ENCODE measurements at regions not wholly inside any gene's neighbourhood (a gene's known extent, or its start where the extent isn't known, plus 50 kb on each side); places are given as distances from the start of the nearest gene placed in this dataset.
"Not testable (repeated sequence)": the region's sequence is repeated elsewhere in the genome, so short reads cannot be mapped to it uniquely, and the experiment has no call there.

DNA sequence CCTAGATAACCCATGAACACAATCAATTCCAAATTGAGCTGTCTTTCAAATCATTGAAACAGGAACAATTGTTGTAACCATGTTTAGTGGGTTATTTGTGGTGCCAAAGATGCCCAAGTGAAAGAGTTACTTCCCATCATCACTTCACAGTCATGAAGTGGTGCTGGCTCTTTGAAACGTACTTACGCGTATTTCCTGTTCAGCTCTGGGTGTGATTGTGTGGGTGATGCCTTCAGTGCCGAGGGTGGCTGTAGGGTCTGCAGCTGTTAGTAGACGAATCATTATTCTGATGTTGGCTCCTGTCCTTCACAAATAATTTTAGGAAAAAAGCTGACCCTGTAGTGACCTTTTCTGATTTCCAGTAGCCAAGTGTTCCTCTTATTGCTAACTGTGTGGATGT lies 323.1 kb upstream of the KIAA1217 start:
- DNase-seq, result no peak

DNA sequence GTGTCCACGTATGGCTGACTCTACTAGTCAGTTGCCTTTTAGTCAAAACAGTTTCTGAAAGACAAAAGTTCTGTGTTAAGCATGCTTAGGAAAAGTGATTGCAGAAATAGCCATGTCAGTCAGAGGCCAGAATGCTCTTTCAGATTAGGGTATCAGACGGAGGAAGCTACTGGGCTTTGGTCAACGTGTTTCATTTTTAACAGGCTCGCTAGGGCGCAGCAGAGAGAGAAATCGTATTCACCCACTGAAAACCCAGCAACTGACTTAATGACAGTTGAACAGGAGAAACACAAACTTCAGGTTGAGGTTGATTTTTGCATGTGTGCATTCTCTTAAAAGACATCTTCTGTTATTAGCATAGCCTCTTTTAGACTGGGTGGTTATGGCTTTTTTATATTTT lies 322.6 kb upstream of the KIAA1217 start:
- DNase-seq, result no peak

DNA sequence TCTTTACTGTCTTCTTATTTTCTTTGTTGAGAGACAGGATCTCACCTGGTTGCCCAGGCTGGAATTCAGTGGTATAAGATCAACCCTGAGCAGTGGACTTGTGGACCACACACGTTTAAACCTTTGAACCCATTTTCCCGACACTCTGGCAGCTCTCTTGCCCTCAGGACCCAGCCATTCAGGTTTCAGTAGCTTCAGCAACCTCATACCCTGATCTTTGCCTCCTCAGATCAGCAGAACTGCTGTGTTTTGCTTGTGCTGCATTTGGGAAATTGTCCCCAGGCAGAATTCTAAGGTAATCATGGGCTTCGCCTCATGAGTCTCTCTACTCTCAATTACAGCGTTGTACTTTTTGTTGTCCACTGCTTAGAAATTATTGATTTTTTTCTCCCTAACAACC lies 317.6 kb upstream of the KIAA1217 start:
- DNase-seq, result no peak

DNA sequence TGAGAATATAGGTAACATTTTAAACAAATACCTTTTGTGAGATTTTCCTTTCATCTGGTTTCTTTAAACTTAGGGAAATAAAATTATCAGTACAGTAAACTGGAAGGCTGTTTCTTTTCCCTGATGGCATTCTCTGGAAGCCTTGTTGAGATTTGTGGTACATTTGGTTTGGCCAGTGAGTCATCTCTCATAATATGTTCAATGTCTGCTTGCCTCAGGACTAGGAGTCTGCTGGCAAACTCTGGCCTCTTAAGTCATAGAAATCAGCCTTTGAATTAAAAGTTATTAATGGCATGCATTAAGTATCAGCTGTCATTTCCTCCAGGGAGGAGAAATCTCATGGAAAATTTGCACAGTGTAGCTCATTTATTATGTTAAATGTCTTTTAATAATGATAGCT lies 316.6 kb upstream of the KIAA1217 start:
- DNase-seq, result no peak

DNA sequence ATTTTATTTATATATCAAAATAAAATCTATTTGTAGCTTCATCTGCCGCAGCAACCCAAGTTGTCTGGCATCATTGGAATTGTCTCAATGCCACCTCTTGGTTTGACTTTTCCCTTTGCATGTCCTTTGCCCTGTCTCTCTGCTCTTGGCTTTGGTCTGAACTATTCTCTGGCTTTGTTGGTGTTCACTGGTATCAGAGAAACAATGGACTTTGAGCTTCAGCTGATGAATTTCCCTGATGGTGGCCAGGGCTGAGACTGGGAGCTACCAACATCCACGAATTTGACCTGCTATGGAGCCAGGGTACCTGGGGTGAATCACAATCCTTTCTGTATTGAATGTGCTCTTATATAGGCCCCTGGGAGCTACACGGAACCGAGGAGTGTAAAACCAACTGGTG lies 311.7 kb upstream of the KIAA1217 start:
- no peak for DNase-seq

DNA sequence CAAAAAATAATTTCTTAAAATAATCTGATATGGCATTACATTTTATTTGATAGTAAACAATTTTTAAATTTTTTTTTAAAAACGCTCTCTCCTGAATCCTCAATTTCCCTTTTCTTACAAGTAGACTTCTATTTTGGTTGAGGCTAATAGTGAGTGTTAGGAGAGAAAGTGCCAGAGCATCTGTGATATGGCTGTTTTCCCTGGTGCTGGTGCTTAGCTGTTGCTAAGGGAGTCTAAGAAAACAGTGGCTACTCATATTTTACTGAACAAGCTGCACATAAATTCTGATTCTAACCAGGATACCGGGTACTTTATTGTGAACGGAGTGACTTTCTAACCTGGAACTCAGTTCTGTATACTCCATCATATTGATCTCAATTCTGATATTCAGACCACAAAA lies 311.1 kb upstream of the KIAA1217 start:
- DNase-seq, result no peak

DNA sequence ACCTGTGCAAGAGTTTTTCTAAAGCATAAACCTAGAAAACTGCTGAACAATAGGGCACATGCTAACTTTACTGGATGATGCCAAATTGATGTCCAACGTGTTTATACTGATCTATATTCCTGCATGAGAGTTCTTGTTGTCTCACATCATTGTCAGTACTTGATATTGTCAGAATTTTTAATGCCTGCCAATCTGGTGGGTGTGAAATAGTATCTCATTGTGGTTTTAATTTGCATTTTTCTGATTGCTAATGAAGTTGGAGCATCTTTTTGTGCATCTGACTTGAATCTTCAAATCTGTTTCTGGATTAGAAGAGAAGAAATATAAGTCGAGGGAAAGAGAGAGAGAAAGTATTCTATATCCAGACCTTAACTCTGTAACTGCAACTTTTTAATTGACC lies 309.8 kb upstream of the KIAA1217 start:
- no peak for DNase-seq

DNA sequence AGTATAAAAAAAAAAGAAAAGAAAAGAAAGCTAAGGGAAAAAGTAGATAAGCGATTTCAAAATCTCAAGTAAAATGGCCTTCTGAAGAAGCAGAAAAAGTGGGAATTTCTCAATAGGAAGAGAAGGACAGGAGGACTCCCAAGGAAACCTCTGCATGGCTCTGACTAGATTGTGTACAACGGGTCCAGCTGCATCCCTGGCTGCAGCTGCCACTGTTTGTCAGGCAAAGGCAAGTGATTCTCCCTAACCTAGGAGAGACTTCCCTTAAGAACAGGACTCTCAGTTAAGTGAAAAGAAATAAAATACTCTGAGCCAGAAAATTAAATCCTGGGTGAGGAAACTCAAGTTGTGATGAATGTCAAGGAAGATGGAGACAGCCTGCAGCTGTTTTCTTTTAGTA lies 298.6 kb upstream of the KIAA1217 start:
- no peak for DNase-seq

DNA sequence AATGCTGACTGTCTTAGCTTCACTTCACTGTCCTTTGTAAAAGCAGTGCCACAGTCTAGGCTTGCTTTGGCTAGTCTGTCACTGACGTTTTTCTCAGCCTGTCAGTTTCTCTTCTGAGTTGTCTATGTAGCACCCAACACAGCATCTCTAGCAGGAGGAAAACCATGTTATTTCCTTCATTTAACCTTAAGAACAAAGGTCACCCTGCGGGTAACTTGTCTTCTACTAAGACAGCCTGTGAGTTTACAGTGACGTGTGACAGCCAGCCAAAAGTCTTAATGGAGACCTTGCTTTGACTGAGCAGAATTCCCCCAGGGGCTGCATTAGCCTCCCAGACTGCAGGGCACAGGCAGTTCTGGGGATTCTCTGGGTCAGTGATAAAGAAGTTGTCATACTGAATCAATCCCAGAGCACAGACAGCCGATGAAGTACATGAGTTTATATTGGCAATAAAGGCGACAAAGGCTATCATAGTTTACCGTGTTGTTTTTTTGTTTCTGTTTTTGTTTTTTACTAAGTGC lies 296.0 kb upstream of the KIAA1217 start:
- DNase-seq, result no peak

DNA sequence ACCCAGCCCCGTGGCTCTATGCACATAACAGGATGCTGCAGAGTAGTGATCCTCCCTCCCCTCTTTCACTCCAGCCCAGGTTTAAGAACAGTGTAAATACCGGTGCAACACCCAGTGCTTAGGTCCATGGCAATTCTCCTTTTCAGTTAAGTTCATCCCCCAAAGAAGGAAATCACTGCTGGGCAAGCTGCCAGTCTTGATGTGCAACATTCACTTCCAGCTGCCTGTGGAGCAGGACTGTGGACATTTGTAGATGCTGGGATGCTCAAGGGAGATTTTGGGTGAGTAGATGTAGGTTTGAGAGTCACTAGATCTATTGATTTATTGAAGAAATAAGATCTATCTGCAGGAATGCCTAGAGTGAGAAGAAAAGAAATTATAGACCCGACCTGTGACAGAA lies 294.3 kb upstream of the KIAA1217 start:
- no peak for DNase-seq

DNA sequence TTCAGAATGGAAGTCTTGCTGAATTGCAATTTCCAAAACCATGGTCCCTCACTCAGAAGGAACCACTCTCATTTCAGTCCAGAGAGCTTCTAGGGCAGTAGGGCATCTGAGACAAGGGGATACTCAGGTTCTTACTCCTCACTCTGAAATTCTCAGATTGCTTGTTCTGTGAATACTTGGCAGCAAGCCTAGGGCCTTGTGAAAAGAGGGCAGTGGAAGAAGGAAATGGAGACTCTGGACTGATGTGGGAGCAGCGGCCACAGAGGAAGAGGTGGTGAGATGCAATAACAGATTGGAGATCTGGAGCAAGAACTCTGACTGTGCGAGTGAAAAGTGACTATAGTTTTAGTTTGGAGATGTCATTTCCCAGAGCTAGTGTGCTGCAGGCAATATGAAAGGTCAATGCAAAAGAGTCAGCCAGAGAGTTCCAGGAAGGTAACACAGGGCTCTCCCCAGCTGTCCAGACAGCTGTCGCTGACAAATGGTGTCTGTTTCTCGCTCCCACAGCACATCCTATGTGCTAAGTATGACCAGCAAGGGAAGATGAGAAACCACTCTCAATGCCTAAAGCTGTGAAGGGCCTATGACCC lies 291.6 kb upstream of the KIAA1217 start:
- DNase-seq, result peak; percentile 64

DNA sequence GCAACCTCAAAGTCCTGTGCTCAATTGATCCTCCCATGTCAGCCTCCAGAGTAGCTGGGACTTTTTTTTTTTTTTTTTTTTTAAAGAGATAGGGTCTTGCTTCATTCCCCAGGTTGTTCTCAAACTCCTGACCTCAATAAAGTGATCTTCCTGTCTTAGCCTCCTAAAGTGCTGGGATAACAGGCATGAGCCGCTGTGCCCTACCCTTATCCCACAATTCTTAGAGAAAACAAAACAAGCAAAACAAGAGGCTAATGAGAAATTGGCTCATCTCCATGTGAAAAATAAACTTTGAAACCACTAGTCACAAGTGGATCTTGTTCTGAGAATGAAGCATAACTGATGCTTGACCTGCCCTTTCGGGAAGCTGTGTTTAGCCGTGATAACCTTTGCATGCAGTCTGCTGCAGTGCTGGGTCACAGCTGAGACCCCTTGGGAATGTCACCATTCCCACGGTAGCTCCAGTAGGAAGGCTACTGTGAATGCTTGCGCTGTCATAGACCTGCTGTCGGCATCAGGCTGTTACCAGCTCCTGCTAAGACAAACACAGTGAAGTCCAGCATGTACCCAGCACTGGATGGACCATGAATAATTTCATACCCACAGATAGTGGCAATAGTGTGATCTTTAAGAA lies 290.7 kb upstream of the KIAA1217 start:
- DNase-seq, result no peak

DNA sequence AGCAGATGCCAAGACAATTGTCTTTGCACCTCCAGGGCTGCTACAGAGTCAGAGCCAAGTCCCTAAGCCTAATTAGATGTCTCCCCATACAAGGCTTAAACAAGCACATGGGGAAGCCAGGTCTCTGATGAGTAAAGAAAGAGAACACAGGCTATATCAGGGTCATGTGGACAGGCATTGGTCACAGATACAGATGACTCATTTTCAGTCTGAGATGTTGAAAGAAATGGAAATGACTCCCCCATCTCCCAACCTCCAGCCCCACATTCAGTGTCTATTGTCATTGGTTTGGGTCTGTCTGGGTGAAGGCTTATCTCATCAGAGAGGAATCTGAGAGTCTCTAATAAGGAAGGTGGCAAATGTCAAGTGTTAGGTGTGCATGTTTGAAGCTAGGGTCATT lies 290.1 kb upstream of the KIAA1217 start:
- no peak for DNase-seq

DNA sequence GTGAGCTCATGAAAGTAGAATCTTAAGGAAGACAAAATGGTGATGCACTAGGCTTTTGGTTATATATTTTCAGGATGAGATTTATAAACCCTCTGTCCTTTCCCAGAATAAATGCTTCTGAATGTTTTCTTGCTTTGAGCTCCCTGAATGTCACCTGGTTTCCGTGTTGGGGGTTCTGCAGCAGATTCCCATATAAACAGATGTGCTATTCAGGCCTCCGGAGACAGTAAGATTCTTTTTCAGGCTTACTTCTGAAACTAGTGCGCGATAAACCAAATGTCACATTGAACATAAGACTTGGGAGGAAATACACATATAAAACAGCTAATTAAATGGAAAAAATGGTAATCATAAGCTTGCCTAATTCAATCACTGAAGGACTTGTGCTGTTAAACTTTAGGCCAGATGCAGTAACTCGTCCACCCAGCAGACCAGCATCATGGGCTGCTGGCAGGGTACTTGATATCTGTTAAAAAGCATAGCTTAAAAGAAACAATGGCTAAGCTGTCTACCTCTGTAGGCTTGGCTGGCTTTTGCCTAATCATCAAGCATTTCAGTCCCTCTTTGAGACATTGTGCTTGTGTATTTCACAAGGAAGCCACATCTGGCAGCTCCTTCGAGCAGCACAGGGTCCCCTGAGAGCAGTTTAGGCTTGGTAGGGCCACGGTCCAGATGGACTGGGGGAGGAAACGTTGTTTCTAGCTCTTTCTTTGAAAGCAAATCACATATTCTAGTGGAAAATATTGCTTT lies 281.2 kb upstream of the KIAA1217 start:
- DNase-seq, result no peak

DNA sequence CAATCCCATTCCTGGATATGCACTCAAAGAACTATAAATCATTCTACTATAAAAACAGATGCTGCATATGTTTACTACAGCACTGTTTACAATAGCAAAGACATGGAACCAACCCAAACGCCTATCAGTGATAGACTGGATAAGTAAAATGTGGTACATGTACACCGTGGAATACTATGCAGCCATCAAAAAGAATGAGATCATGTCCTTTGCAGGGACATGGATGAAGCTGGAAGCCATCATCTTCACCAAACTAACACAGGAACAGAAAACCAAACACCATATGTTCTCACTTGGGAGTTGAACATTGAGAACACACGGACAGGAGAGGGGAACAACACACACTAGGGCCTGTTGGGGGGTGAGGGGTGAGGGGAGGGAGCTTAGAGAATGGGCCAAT lies 274.9 kb upstream of the KIAA1217 start:
- DNase-seq, result not testable (repeated sequence)

DNA sequence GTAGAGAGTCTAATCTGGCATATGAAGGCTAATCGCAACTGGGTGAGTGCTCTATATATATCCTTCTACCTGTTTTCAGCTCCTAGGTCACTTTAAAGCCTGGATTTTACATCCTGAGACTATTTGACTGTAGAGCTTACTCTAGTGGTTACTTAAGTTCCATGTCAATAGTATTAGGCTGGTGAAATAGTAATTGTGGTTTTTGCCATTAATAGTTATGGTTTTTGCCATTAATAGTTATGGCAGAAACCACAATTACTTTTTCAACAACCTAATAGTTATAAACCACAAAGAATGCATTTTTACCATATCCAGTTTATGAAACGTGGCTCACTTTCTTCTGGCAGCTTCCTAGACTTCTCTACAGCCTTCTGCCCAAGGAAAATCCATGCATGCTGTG lies 263.1 kb upstream of the KIAA1217 start:
- no peak for DNase-seq

DNA sequence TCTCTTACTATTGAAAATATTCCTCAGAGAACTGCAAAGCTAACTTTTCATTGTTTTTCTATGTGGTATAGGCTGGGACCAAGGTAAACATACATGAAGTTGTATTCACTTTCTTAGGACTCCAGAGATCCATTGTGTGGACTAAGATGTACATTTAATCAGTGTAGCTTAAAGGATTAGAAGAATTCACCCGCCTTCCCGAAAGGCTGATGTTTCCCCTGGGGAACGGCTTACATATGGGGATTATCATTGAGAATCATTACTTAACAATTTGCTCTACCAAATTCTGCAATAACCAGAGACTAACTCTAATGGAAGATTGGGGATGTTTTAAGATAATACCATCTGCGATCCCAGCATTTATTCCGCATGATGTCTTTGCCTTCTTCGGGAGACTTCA lies 257.1 kb upstream of the KIAA1217 start:
- no peak for DNase-seq

DNA sequence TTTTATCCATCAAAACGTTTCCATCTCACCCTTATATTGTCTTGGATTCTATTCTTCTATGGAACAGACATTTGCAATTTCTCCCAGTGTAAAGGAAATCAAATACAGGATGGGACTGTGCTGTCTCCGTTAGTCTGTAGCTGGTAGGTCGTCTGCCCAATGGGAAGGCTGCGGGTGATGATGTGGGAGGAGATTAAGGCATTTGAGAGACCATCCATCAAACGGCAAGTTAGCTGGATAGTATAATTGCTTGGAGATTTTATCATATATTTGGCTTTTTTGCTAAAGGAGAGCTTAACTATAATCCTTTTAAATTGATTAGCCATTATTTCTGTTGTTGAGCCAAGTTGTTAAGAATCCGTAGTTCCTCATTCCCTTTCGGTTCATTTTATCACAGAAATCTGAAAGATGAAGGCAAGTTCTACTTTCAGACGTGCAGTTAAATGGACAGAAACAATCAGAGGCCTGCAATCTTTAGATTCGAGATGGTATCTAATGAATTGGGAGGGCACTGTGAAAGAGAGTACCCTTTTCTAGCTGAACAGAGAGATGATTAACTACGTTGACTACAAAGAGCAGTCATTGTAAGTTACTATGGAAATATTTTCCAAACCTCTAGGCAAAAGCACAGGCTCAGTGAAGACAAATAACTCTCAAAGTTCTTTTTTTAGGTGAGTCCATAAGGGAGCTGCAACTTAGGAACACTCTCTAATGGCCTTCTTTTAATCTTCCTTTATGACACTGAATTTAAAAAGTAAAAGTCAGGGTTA lies 253.3 kb upstream of the KIAA1217 start:
- no peak for DNase-seq

DNA sequence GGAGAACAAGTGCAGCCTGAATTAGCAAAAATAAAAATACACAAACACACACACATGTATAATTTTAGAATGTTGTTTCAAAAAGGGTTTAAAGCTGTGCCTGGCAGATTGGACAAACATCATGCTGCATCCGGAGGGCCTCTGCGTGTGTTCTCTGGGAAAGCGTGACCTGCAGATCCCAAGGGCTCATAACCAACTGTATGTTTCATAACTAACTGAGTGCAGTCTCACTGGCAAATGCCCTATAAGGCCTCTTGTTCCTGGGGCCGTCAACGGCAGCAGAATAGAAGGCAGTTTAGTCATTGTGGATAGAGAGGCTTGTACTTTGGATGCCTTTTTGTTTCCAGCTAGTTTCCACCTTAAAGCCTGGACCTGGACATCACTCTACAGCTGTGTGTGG lies 243.8 kb upstream of the KIAA1217 start:
- no peak for DNase-seq

DNA sequence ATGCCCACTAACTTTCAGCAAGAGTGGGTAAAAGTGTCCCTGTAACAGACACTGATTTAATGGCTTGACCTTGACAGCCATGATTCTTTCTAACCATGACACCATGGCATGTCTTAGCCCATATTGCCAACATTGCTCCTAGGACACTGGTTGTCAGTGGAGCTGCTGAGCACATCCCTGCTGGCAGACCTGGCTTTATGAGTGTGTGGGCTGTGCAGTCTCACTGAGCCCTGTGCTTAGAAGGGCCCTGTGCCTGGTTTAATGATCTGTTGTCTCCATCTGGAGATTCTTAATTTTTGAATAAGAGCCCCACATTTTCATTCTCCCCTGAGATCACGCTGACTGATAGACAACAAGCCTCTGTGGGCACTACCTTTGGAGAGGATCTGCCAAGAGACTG lies 243.1 kb upstream of the KIAA1217 start:
- no peak for DNase-seq

DNA sequence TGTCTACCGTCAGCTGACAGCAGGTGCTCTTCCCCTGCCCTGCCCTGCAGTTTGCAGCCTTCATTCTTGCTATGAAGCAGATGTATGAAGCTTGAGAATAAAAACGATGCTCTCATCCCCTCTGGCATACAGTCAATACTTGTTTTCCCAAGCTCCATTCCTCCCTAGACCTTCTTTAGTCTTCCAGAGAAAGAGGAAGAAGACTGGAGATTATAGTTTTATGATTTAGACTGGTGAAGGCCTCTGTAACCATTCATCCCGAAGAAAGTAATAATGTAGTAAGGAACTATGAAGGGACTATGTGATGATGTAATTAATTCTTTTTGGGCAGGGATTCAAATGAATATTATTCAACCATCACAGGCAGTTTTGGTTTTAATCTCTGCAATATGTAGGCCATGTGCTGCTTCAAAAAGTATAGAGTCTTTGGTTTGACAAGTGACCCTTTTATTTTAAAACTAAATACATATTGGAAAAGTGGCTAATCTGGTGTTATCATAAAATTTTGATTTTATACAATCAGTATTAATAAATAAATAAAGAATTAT lies 242.4 kb upstream of the KIAA1217 start:
- DNase-seq, result no peak

DNA sequence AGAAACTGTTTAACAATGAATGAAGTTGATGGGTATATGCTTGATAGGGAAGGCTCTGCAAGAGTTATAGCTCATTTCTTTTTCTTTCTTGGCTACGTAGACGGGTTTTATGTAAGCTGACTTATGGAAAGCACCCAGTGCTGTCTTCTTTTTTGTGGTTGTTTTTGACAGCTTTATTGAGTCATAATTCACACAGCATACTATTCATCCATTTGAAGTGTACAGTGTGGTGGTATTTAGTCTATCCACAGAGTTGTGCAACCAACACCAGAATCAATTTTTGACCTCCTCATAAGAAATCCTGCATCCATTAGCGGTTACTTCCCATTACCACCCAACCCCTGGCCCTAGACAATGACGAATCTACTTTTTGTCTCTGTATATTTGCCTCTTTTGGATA lies 240.6 kb upstream of the KIAA1217 start:
- no peak for DNase-seq

DNA sequence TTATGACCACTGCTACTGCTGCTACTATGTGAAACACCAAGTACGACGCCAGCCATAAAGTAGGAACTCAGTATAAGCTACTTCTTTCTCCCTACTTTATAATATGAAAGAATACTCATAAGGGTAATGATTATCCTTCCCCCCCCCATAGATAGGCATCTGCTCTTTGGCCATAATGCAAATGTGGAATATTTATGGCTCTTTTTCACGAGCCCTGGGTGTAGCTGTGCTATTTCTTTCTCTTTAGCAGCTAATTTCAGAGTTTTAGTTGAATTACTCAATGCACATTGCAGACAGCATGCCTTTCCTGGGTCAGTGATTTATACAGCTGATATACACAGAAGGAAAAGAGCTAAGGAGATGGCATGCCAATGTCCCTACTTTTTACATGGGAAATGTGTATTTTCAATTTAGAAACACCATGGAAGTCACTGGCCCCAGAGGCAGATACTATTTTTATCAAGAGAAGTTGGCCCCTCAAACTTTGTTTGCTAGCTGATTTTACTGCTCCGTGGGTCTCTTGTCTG lies 234.1 kb upstream of the KIAA1217 start:
- no peak for DNase-seq

Data from GDM1 (cell line).